DMS153 treated with DMSO at 0.1 percent for 48 hours (cell line): ENCODE measurements at regions not wholly inside any gene's neighbourhood (a gene's known extent, or its start where the extent isn't known, plus 50 kb on each side); places are given as distances from the start of the nearest gene placed in this dataset.
"Not testable (repeated sequence)": the region's sequence is repeated elsewhere in the genome, so short reads cannot be mapped to it uniquely, and the experiment has no call there.

Source experiments
- DNase-seq: peaks from one replicate; lab custom pipeline; 2025; ENCODE audit not compliant: unreplicated experiment; lab: John Stamatoyannopoulos, UW

GRCh38 chr7:131071786-131072504, 255.7 kb upstream of the MKLN1 start:
- no peak for DNase-seq

- DNase-seq: no peak
Measured at GRCh38 chr7:131072505-131073091, 255.1 kb upstream of the MKLN1 start.

- DNase-seq: no peak
Measured at GRCh38 chr7:131074043-131074442, 253.6 kb upstream of the MKLN1 start.

DNA sequence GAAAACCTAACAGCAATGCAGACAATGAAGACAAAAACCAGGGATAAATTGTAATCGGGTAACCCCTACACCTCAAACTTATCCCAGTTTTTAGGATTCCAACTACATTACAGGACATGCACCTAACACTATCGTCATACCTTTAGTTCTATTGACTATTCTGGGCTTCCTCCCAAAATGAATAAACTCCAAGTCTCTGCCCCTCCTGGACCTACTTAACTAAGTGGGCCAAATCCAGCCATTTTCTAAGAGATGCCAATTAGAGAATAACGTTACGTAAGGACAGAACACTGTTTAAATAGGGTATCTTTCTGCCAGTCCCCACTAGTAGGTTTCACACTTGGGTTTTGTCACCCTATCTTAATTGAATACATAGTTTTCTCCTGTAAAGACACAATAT, 253.1 kb upstream of the MKLN1 start:
- no peak for DNase-seq

- no peak for DNase-seq
Measured at GRCh38 chr7:131075406-131075805, 252.3 kb upstream of the MKLN1 start.

DNA sequence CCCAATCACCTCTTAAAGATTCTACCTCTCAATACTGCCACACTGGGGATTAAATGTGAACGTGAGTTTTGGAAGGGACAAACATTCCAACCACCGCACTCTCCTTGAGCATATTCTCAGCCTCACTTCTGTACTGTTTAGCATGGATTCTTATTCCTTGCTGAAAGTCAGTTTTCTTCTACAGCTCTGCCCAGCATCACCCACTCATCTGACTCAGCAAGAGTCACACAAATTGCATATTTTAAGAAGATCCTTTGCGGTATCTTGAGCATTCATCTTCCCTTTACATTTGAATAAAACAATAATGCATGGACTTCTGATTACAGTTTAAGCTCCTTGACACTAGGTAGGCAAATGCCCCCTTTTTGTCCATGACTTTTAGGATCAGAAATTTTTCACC, 251.6 kb upstream of the MKLN1 start:
- DNase-seq: no peak

DNA sequence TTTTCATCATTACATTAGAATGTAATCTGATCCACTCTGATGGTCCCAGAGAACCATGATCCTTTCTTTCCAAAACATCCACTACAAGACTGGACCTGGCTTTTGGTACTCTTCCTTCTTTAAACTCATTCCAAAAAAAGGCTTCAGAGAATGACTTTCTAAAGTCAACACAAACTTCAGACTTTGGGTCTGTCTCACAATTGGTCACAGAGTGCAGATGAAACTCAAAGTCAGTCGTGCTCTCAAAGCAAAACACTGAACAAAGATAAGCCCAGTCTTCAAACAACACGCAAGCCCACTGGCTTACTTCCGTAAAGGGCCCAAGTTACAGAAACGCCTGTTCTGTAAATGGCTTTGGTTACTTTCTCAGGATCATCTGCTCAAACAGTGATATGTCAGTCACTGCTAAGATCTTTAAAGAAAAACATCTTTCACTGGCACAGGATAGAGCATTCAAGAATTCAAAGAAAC, 250.9 kb upstream of the MKLN1 start:
- no peak for DNase-seq

GRCh38 chr7:131077735-131078134, 249.9 kb upstream of the MKLN1 start:
- DNase-seq: no peak

GRCh38 chr7:131080754-131081153, 246.9 kb upstream of the MKLN1 start:
- DNase-seq: no peak

DNA sequence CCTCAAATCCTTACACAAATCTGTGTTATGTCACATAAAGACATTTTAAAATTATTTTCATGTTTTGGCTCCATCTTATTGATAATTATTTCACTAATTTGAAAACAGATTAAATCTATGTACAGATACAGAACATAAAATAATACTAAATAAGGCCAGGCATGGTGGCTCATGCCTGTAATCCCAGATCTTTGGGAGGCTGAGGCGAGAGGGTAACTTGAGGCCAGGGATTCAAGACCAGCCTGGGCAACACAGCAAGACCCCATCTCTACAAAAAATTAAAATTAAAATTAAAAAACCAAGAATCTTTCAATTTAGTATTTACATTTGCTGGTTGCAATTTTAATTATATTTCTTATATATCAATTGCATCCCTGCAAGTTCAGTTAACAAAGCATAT, 246.4 kb upstream of the MKLN1 start:
- DNase-seq: no peak

DNA sequence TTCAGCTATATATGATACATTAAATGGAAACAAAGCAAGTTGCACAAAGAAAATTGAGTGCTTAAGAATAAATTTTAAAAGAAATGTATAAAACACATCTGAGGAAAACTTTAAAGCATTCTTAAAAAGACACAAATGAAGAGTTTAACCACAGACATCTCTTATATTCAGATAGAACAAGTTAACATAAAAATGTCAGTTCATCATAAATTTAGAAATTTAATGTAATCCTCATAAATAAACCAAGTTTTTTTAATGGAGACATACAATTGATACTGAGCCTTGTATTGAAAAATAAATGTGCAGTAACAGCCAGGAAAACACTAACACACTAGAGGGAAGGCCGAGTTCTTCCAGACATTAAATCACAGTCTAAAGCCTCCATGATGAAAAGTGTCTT, 243.9 kb upstream of the MKLN1 start:
- no peak for DNase-seq

DNA sequence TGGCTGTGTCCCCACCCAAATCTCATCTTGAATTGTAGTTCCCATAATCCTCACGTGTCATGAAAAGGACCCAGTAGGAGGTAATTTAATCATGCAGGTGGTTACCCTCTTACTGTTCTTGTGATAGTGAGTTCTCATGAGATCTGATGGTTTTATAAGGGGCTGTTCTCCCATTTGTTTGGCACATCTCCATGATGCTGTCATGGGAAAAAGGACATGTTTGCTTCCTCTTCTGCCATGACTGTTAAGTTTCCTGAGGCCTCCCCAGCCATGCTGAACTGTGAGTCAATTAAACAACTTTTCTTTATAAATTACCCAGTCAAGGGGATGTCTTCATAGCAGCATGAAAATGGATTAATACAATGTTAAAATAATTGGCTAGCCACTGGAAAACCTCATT, 243.3 kb upstream of the MKLN1 start:
- not testable (repeated sequence) for DNase-seq

DNA sequence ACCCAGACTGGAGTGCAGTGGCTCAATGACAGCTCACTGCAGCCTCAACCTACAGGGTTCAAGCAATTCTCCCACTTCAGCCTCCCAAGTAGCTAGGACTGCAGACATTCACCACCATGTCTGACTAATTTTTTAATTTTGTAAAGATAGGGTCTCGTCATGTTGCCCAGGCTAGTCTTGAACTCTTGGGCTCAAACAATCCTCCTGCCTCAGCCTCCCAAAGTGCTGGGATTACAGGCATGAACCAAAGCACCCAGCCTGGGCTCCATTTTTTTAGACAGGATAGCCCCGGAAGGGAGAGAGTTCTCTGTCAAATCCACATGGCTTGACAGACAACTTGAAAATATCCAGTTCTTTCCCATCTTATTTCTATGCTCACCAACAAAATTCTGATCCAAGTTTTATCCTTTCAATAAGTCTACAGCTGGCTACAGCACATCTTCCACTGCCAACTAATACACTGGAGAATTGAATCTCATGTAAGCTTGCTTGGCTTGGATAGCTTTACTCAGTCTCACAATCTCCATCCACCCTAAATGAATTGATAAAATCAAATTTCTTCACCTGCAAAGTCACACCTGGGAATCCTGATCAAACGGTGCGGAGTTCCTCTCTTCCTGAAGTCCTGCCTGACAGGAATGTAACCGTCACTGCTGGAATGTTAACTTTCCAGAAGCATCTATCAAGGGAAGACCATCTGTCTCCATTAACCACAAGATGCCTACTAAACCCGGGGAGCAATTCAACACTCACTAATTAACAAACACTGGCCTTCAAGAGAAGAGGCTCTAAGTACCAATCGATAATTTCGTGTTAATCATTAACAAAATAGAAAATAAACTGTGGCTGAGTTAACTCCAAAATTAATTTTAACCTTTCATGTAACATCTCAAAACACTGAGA, 239.7 kb upstream of the MKLN1 start:
- no peak for DNase-seq

- DNase-seq: no peak
Measured at GRCh38 chr7:131090188-131090587, 237.5 kb upstream of the MKLN1 start.

- no peak for DNase-seq
Measured at GRCh38 chr7:131090886-131091692, 236.6 kb upstream of the MKLN1 start.

DNA sequence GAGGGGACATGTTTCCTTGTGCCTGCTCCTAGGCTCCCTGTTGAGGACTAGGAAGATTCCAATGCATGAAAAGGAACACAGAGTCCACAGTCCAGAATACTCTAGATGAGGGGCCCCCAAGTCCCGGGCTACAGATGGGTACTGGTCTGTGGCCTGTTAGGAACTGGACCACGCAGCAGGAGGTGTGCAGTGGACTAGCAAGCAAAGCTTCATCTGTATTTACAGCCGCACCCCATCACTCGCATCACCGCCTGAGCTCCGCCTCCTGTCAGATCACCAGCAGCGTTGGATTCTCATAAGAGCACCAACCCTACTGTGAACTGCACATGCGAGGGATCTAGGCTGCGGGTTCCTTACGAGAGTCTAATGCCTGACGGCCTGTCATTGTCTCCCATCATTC, 233.0 kb upstream of the MKLN1 start:
- no peak for DNase-seq

DNA sequence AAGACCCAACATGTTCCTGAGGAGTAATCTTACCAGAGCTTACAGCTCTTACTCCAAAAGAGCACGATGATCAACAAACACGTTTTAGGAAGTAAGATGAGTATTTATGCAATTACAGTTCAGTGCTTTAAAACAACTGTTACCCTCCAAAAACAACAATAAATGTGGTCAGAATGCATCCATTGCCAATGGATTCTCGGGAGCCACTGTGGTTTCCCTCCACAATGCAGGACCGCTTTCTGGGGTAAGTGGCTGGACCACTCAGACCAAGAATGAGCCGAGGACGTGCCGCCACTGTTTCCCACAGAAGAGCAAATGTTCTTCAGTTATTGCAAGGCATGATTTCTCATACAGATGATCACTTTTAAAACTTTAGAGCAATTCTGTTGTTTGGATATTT, 232.3 kb upstream of the MKLN1 start:
- no peak for DNase-seq

DNA sequence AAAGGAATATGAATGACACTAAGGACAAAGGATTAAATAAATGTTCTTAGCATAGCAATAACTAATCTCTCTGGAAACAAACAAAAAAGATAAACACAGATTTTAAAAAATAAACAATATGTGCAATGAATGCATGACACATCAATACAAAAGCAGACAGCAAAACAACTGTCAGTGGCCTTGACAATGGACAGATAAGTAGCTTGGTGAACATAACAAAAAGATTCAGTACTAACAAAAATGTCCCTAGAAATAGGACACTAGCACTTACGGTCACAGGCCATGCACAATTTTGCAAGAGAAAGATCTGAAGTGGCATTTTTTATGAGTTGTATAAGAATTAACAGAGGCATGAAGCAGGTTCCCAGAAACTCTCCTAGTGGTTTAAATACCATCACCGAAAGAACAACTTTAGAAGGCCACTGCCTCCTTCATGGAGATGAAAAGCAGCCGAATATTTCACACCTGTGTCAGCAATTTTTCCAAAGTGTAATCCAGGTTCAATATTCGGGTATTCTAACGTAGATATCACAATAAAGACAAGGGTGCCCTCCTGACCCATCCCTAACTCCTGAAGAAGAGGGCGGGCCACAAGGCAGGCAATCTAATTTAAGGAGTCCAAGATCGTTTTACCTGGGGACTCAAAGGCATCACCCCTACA, 231.3 kb upstream of the MKLN1 start:
- DNase-seq: no peak

- no peak for DNase-seq
Measured at GRCh38 chr7:131097662-131098376, 229.9 kb upstream of the MKLN1 start.

DNA sequence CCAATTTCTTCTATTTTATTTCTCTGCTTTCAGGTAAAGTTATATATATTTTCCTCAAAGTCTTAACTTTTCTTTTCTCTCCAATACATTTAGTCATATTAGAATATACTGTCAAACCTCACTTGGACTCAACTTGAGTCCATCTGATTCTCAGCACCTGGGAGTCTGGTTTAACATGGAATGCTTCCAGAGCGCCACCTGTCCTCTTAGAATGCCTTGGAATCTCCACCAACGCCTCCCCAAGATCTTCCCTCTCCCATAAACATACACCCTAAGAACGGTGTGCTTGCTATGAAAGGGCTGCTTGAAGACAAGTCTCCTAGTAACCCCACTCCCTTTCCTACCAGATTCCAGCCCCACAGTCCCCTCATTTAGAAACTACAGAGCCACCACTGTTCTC, 229.1 kb upstream of the MKLN1 start:
- no peak for DNase-seq
